HG02938 (cell line): ENCODE measurements at regions not wholly inside any gene's neighbourhood (a gene's known extent, or its start where the extent isn't known, plus 50 kb on each side); places are given as distances from the start of the nearest gene placed in this dataset.

Experiments used
- ATAC-seq: cut with Tn5 transposase; IDR thresholded peaks from one replicate; pipeline ENCODE4 v1.9.1; 2021; ENCODE audit warnings: mild to moderate bottlenecking, moderate library complexity; ENCODE audit not compliant: unreplicated experiment

GRCh38 chr10:128280271-128280670 lies 154.0 kb upstream of the MKI67 start:
- no peak for ATAC-seq

- ATAC-seq, result no peak
Observed at GRCh38 chr10:128281343-128281742, 155.1 kb upstream of the MKI67 start.

- ATAC-seq, result no peak
Observed at GRCh38 chr10:128281861-128282260, 155.6 kb upstream of the MKI67 start.

- no peak for ATAC-seq
Observed at GRCh38 chr10:128286141-128286761, 160.0 kb upstream of the MKI67 start.

GRCh38 chr10:128286762-128287500 lies 160.7 kb upstream of the MKI67 start:
- no peak for ATAC-seq

- ATAC-seq, result no peak
Observed at GRCh38 chr10:128287921-128288320, 161.7 kb upstream of the MKI67 start.

- ATAC-seq, result no peak
Observed at GRCh38 chr10:128289621-128290020, 163.4 kb upstream of the MKI67 start.

- no peak for ATAC-seq
Observed at GRCh38 chr10:128295003-128295402, 168.8 kb upstream of the MKI67 start.

GRCh38 chr10:128296253-128297007 lies 170.2 kb upstream of the MKI67 start:
- no peak for ATAC-seq

- no peak for ATAC-seq
Observed at GRCh38 chr10:128297709-128298378, 171.6 kb upstream of the MKI67 start.

- no peak for ATAC-seq
Observed at GRCh38 chr10:128298587-128298986, 172.4 kb upstream of the MKI67 start.

GRCh38 chr10:128300290-128300824 lies 174.1 kb upstream of the MKI67 start:
- ATAC-seq, result no peak

- ATAC-seq, result no peak
Observed at GRCh38 chr10:128301051-128301450, 174.8 kb upstream of the MKI67 start.

- ATAC-seq, result no peak
Observed at GRCh38 chr10:128302808-128303207, 176.6 kb upstream of the MKI67 start.

GRCh38 chr10:128304271-128304670 lies 178.0 kb upstream of the MKI67 start:
- ATAC-seq, result no peak

- no peak for ATAC-seq
Observed at GRCh38 chr10:128305601-128306345, 179.6 kb upstream of the MKI67 start.

GRCh38 chr10:128306535-128306934 lies 180.3 kb upstream of the MKI67 start:
- ATAC-seq, result no peak

- ATAC-seq, result no peak
Observed at GRCh38 chr10:128306966-128307365, 180.7 kb upstream of the MKI67 start.

GRCh38 chr10:128307820-128308219 lies 181.6 kb upstream of the MKI67 start:
- ATAC-seq, result no peak

GRCh38 chr10:128310971-128311658 lies 184.9 kb upstream of the MKI67 start:
- no peak for ATAC-seq
